ENCODE measurements at regions not wholly inside any gene's neighbourhood (a gene's known extent, or its start where the extent isn't known, plus 50 kb on each side); places are given as distances from the start of the nearest gene placed in this dataset.

DNA sequence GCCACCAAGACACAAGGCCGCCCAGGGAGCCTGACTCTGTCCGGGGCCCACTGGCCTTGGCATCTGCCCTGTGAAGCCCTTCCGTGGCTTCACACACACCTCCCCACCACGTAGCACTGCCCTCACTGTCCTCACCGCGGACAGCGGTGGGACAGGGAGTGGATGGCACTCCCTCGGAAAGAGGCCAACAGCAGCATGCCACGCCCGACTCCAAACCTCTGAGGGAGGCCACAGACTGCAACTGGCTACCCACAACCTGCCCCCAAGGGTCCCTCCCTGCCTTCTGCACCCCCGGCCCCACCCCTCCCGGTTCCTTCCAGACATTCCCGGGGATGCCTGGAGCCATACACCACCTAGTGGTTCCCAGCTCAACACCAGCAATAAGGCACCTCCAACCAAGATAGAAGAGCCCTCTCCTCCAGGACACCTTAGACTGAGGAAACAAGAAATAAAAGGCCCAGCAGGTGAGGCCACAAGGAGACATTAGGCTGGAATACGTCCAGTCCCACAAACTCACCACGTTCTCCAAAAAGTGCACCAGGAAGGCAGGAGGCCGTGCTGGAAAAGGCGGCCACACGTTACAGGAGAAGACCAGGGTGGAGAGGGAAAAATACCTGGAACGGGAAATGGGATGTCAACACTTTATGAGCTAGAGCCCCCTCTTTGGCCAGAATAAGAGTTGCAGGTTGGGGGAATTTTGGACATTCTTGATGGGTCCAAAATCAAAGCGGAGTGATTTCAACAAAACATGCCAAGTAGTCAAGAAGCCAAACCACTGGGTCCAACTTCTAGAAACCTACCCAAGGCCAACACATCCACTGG is 310.0 kb downstream of the SOX9 start:
- DNase-seq = no peak

DNA sequence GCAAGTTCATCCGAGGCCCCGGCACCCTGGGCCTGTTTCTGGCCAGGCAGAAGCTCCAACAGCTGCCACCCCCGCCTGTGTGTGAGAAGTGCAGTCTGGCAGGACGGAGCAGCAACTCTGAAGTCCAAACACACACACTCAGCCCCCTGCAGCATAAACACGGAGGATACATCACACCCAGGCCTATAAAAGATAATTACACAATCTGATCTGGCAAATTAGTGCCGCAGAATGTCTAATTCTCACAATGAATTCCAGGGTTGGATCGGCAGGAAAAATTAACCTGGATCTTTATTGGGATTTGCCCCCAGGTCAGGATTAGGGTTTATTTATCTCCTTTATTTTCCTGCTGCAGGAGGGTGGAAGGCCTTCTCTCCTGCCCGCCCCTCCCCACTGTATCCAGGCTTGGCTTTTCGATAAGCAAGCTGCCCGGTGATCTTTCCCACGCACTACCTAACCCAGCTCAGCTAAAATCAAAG is 311.4 kb downstream of the SOX9 start:
- no peak for DNase-seq

DNA sequence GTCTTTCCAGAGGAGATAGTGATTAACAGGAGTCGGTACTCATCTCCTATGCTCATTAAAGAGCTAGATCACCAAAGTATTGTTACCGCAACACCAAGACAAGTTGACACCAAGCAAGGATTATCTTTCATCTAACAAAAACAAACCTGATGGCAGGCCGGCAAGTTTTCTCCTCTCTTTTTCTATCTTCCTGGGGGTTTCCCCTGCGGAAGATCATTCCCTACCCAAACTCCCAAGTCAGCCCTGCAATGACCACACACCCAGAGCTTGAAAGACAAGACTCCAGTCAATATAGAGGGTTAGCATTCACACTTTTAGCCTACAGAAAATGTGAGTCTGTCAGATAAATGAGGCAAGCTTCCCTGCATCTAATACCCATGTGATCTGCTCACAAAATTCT is 312.1 kb downstream of the SOX9 start:
- no peak for DNase-seq

DNA sequence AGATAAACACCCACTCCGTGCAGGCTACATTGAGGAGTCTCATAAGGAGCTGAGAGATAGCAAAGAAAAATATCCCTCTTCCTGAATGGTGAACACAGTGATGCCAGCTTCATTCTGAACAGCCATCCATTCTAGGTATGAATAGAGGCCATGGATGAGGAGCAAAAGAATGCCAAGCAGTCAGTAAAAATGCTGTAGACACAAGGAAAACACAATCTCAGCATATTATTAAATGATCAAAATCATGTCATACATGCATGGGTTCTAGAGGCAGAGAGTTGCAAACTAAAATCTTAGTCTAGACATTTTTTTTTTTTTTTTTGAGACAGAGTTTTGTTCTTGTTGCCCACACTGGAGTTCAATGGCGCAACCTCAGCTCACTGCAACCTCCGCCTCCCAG is 313.0 kb downstream of the SOX9 start:
- no peak for DNase-seq

DNA sequence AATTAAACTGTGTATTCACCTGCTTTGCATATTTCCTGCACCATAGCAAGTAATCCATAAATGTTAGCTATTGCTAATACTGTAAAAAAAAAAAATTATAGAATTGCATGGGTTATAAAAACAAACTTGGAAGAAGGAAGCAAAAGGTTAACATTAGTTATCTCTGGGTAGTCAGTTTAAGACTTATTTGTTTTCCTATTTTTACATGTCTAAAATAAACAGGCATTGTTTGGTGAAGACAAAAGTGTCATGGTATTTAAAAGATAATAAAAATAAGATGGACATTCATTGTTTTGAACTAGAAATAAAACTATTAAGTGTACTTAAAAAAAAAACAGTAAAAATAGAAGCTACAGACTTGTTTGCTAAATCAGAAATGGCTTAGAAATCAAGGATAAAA is 313.8 kb downstream of the SOX9 start:
- no peak for DNase-seq

DNA sequence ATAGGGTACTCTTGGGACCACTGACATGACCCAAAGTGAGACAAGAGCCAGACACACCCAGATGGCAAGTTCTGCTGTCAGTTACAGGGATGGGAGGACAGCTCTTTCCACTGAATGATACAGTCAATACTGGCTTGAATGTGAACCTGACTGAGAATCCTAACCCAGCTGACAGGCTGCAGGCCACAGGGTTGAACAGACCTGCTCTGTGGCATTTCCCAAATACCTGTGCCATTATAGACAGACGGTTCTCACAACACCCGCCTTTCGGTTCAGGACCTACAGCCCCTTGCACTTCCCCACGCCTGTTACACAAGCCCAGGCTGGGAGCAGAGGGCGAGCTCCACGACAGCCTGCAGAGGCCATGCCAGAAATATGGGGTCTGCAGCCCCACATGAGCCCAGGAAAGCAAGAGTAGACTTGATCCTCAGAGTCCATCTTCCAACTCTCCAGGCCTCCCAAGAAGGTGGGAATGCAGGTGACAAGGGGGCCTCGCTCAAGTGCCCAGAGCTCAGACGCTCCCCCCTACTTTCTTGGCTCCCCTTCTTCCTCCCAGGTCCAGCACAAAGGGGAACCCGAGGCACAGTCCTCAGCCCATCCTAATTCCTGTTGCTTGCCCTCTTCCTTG is 314.3 kb downstream of the SOX9 start:
- DNase-seq = no peak

DNA sequence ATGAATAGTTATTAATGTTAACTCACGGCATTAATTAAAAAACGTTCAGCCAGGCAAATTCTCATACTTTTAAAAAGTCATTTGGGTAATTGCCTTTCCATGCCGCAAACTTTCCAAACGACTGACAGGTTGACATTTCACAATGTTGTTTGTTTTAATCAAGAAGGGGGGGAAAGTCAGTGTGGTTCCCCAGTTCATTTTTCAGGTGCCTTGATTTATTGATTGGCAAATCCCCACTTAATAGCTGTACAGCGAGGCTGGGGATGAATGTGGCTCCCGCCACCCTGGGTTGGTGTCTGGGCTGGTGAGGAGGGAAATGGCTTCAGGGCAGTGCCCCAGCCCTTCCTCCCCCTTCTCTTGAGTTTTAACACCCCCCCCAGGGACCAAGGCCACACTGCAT is 318.0 kb downstream of the SOX9 start:
- DNase-seq = no peak

DNA sequence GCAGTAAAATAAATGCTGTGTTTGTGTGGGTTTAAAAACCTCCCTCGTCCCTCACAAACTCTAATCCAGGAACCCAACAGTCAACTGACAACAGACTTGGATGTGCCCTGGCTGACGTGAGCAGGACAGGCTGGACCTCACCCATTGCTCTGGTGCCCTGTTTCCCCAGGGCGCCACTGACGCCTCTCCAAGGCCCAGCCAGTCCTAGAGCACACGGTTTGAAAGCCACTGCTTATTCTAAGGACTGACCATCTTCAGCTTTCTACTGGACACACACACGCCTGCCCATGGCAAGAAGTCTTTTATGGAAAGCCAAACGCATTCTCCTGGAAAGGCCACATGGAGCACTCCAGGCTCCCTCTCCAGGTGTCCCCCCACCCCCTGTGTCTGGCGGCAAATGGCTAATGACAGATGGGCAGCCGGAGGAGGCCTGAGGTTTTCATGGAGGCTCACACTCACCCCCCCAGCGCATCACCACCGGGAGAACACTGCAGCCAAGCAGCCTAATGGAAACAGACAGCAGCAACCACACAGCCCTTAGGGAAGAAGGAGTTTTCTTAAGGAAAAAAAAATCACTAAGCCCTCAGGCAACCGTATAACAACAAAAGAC is 319.2 kb downstream of the SOX9 start:
- DNase-seq = no peak

DNA sequence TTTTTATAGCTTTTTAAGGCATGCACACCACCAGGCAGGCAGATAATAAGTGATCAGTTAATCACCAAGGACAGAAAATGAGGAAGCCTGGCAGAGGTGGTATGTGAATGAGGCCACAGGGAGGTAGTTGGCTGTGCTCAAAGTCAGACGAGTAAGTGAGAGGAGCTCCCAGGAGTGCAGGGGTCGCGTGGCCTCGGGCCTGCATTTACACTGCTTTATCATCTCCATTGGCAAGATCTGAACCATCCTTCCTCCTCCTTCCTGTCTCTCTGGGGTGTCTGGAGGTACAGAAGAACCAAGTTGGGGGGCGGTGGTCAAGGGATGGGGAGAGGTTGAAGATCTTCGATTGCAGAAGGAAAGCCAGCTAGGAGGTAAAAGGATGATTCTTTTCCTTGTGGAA is 320.1 kb downstream of the SOX9 start:
- DNase-seq = no peak

DNA sequence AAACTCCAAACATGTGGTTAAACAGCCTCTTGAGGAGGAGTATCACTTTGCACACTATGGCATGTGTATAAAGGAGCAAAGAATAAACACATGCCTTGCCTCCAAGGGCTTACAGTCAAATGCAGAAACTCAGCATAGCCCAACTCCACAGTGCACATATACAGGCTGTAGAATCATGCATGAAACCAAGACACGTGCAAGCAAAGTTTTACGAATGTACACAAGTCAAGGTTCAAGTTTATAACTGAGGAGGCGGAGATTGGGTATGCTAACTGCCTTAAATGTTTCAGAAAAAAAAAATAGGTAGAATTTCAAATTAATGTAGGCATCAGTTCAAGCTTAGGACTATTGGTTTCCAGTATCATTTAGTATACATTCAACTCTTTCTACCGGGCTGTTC is 321.1 kb downstream of the SOX9 start:
- no peak for DNase-seq

DNA sequence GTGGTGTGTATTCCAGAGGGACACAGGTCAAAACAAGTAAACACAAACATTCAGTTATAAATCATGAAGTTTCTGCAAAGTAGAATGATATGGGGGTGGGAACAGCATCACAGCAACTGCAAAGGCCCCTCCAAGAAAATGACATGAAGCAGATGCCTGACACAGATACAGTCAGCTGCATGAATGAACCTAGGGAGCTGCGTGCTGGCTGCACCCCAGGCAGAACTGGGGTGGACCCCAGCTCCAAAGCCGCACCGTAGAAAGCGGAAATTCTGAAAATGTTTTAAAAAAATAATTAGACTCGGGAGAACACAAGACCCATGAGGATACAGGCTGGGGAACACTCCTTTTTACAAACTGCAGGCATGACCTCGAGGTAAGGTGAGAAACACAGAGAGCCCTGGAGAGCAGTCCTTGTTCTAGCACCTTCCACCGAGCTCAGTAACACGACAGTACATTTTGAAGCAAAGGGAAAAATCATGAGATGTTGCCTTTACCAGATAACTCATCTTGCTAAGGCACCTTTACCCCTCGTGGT is 323.8 kb downstream of the SOX9 start:
- no peak for DNase-seq

DNA sequence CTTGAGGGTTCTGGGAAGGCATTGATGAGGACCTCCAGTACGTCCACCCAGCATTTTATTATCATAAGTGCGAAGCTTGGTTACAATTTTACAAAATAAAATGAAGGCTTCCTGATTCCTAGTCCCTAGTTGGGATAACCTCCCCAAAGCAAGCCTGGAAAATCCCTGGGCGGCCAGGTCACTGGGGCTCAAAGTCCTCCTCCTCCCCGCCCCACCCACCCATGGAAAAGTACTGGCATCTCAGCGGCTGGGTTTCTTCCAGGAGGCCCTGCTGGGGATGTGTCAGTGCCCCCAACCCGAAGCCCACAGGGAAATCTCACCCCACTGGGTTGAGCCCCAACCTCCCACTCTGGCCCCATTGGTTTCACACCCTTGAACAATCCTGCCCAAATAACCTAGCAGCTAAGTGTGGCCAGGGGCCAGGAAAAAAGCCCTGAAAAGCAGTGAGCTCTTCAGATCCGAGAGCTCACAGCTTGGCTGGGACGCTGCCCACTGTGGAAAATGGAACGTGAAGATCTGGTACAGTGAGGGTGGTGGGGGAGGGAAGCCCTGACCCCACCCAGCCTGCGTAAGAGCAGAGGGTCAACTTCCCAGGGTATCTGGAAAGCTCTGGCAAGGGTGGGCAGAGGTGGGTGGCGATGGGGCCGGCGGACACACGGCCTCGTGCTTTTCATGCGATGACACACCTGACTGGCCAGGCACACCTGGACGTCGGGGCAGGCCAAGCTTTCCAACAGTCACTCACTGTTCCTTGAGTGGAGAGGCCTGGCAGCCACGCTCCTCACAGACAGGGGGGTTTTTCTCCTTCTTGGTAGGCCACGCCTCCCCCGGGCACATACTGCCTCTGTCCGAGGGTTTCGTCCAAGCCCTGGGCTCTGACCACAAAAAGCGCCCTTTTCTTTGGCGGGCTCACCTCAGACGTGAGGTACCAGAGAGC is 324.5 kb downstream of the SOX9 start:
- DNase-seq = no peak

DNA sequence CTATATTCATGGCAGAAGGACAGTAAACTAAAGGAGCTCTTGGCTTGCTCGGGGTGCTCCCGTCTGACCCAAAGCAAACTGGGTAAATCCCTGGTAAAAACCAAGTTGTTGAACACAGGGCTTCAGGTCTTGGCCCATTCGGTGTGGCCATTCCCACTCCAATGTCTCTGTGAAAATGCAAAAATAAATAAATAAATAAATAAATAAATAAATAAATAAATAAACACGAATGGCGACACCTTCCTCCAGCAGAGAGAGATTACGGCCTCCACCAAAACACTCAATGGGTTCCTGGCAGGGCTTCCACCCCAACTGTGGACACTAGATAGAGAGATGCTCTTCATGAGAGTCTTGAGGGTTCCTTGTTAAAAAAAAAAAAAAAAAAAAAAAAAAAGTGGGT is 325.3 kb downstream of the SOX9 start:
- no peak for DNase-seq

DNA sequence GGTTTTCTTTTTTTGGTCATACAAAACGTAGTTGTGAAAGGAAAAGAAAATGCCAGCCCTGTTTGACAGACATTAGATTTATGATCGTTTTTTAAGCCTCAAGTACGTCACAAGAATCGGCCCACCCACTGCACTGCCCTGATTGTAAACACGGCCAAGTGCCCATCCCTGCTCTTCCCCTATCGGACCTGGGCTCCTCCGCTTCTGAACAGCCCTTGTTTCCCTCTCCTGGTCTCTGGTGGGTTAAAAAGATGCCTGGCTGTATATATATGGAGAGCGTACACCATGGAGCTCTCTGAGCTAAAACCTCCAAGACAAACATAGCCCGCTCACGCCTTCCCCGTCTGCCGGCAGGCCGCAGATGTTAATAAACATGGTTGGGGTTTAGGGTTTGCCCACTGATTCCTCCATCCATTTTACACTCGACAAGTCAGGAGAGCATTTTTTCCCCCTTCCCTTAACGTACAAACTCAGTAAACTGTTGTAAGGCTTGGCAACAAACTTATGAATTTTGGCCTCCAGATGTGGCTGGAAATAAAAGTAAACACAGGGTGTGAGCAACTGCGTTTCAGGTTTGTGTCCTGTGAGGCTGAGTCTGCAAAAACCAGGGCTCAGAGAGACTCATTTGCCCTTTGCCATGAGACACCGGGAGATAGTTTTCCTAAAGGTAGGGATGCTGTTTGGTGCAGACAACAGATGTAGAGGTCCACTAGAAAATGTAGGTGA is 325.9 kb downstream of the SOX9 start:
- DNase-seq = no peak

DNA sequence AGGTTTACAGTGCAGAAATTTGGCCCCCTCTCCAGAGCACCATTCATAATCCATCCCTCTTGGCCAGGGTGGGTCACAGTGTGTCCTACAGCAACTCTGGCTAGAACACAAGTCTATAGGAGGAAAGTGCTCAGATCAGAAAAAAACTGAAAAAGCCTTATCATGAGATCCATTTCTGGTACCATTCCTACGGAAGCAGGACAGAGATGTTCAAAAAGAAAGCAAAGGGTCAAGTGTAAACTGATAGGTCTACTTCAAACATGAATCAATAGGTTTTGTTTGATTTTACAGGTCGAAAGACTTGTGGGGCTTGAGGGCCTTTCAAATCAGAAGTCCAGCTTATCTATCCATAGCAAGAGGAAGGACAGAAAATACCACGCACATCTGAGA is 326.4 kb downstream of the SOX9 start:
- no peak for DNase-seq

DNA sequence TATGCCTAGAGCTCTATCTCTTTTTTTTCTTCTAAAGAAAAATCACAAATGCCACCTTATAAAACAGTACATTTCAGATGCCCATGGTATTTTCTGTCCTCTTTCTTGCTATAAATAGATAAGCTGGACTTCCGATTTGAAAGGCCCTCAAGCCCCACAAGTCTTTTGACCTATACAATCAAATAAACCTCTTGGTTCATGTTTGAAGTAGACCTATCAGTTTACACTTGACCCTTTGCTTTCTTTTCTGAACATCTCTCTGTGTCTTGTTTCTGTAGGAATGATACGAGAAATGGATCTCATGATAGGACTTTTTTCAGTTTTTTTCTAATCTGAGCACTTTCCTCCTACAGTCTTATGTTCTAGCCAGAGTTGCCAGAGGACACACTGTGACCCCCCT is 327.2 kb downstream of the SOX9 start:
- no peak for DNase-seq

DNA sequence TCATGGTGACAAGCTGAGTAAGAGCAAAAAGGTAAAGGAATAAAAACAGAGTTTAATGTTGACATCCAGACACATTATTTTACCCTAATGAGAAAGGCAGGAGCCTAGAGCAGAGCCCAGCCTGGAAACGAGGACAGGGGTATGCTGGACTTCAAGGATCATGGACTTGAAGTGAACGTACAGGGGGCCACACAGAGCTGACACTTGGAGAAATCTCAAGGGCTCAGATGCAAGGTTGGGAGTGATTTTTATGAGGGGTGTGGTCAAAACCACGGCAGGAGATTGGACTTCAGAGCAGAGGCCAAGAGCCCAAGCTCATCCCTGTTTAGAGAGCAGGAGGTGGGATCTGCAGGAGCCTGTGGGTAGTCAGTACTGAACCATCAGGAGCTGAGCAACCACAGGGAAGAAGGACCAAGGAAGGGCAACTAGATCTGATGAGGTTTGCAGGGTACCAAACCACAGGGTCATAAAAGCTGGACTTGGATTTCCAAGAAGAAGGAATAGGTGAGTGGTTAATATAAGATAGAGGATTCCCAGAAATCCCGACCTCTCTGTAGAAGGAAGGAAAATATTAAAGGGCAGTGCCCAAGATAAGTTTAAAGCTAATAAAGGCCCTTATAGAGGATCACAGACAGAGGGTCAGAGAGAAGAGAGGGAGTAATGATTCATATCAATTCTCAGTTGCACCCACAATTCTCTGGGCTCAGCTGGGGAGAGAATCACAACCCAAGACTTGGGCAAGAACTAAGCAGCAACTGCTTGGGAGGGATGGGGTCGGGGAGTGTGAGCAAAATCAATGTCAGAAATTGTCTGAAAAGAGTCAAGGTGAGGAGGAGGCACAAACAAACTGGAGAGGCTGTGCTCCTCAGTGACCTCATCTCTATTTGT is 331.7 kb downstream of the SOX9 start:
- no peak for DNase-seq

DNA sequence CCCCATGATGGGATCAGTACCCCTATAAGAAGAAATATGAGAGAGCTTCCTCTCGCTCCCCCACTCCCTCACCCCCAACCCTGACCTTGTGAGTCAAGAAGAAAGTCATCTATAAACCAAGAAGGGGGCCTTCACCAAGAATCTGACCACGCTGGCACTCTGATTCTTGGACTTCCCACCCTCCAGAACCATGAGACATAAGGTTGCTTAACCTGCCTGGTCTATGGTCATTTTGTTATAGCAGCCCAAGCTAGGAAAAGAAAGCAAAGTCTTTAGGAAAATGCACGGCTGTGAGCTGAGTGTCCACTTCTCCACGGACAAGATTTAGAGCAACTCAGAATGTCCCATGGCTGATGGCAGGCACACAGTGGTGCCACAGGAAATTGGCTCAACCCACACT is 333.5 kb downstream of the SOX9 start:
- no peak for DNase-seq

DNA sequence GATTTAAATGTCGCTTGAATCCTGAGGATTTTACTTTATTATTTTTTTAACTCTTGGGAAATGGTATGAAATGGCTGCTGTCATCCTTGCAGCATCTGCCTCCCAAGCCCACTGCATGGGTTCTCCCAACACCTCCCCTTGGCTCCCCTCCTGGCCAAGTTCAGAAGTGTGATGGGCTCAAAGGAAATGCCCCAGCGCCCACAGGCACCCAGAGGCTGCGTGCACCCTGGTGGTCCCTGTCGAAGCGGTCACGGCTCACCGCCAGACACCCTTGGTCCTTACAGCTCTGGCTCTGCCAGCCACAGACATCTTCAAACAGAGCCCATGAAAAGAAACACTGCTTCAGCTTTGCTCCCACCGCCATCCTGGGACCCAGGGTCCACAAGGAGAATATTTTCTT is 334.7 kb downstream of the SOX9 start:
- DNase-seq = no peak

DNA sequence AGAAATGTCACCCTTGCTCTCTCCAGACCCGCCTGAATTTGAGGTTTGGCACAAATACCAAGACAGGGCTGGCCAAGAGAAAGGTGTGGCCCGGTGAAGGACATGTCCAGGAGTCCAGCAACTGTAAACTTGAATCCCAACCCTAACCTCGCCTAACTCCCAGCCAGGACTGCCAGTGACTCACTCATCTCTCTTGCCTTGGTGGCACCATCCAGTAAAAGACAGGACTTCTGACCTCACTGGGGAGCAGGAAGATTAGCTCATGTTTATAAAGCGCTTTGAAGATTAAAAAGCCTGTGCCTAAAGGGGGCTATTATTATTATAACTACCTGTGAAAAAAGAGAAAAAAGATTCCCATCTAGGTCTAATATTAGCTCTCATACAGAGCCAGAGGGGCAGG is 335.3 kb downstream of the SOX9 start:
- DNase-seq = no peak

DNA sequence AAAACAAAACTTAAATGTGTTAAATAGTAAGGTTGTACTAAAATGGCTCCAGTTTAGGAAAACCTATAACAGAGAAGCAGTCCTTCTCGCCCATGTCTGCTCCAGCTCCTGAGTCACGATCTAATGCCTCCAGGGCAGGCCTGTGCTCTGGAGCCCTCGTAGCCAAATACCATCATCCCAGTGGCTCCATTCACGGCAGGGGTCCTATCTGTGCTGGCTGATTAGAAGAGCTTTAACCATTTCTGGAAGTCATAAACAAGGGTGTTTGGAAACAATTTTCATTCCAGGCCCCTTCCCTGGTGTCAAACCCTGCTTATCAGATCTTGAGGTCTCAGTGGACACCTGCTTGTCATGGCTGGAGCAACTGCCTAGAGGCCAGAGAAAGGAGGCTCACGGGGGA is 336.9 kb downstream of the SOX9 start:
- DNase-seq = no peak

All from NCI-H1092 treated with DMSO at 0.1 percent for 48 hours (cell line).